Smooth muscle cell (in vitro differentiated cells): ENCODE measurements at regions not wholly inside any gene's neighbourhood (a gene's known extent, or its start where the extent isn't known, plus 50 kb on each side); places are given as distances from the start of the nearest gene placed in this dataset.
A peak's percentile ranks its signal among the peaks of the same experiment; 100 is the strongest.

Experiments used
- DNase-seq: peaks from one replicate; lab custom pipeline; 2025; ENCODE audit not compliant: unreplicated experiment; lab: John Stamatoyannopoulos, UW
- H2AFZ ChIP-seq: fragments of 200-600 bp; sonication (generic); 2 replicates; pipeline ENCODE4 v1.6.0; 2016; ENCODE audit warnings: antibody characterized with exemption, low read depth, mild to moderate bottlenecking
- H3F3A ChIP-seq: fragments of 200-600 bp; sonication (generic); 2 replicates; pipeline ENCODE4 v1.6.0; 2017; ENCODE audit warnings: antibody characterized with exemption, low read depth
- H3K27ac ChIP-seq: fragments of 200-600 bp; sonication (generic); 2 replicates; pipeline ENCODE4 v1.5.1; 2016; ENCODE audit warnings: low read depth, mild to moderate bottlenecking
- H3K27me3 ChIP-seq: fragments of 200-600 bp; sonication (generic); 2 replicates; pipeline ENCODE4 v1.6.1; 2016; ENCODE audit warnings: low read depth, mild to moderate bottlenecking
- H3K36me3 ChIP-seq: fragments of 200-600 bp; sonication (generic); 2 replicates; pipeline ENCODE4 v1.5.1; 2016; ENCODE audit warnings: low read depth
- H3K4me1 ChIP-seq: fragments of 200-600 bp; sonication (generic); 2 replicates; pipeline ENCODE4 v1.5.1; 2016; ENCODE audit warnings: low read depth
- H3K4me2 ChIP-seq: fragments of 200-600 bp; sonication (generic); 2 replicates; pipeline ENCODE4 v1.6.0; 2016; ENCODE audit warnings: mild to moderate bottlenecking
- H3K4me3 ChIP-seq: fragments of 200-600 bp; sonication (generic); 2 replicates; pipeline ENCODE4 v1.5.1; 2016; ENCODE audit warnings: mild to moderate bottlenecking
- H3K79me2 ChIP-seq: fragments of 200-600 bp; sonication (generic); 2 replicates; pipeline ENCODE4 v1.6.0; 2016; ENCODE audit warnings: low read depth, mild to moderate bottlenecking
- H3K9ac ChIP-seq: fragments of 200-600 bp; sonication (generic); 2 replicates; pipeline ENCODE4 v1.6.0; 2016; ENCODE audit warnings: low read depth
- H3K9me3 ChIP-seq: fragments of 200-600 bp; sonication (generic); replicated peaks from 2 replicates; pipeline ENCODE4 v1.5.1; 2016; ENCODE audit warnings: low read depth
- H4K20me1 ChIP-seq: fragments of 200-600 bp; sonication (generic); 2 replicates; pipeline ENCODE4 v1.6.0; 2016; ENCODE audit warnings: low read depth
- CTCF ChIP-seq: fragments of 200-600 bp; sonication (generic); IDR thresholded peaks from 2 replicates; pipeline ENCODE4 v1.5.1; 2017; ENCODE audit warnings: borderline replicate concordance, mild to moderate bottlenecking, antibody characterized with exemption; ENCODE audit not compliant: insufficient read depth, poor library complexity, severe bottlenecking
- WGBS: methylation state at CpG from one replicate; pipeline ENCODE4 v1.1.7; 2016; ENCODE audit warnings: low lambda C conversion rate; 5-methylcytosine and 5-hydroxymethylcytosine counted together

- no peak for TF ChIP-seq CTCF
- Histone ChIP-seq H3F3A (no peaks in the 10 kb centered on the region), H2AFZ (no peak overlapping the region), H3K9me3 (no peaks in the 10 kb centered on the region), H3K9ac (no peak overlapping the region), H4K20me1 (no peaks in the 10 kb centered on the region), H3K79me2 (no peaks in the 10 kb centered on the region), H3K4me1 (no peaks in the 10 kb centered on the region), H3K4me3 (no peak overlapping the region), H3K36me3 (no peaks in the 10 kb centered on the region), H3K27ac (no peak overlapping the region), H3K4me2 (no peak overlapping the region), H3K27me3 (no peaks in the 10 kb centered on the region)
- 89% methylated on average over 3 of the region's 3 CpGs for WGBS
- DNase-seq, result no peak
These were observed 308.1 kb upstream of the EPHA7 start for GRCh38 chr6:93727447-93727846.

DNA sequence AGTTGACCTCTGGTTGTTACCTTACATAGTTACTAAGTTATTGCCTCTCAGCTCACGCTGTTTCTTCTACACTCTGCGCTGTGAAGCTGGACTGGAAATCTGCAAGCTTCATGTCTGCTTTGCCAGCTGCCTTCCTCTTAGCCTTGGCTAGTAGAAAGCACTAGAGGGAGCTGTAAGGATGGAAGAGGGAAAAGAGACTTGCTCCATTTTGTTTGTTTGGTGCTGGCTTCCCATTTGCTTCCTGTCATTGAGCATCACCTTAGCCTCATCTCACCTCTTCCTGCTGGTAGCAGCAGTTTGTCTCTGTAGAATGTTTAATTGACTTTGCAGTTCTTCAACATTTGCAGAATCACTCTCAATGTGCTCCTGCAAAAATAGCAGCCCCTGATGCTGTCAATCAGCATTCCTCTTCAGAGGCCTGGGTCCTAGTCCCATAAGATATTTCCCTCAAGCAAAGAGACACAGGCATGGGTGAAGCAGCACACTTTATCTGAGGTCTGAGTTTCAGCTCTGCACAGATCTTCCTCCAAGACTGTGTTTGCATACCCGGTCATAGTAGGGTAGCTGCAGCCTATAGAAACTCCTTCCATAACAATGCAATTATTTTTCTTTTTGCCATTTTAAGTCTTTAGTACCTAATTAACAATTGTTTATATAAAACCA lies 302.2 kb upstream of the EPHA7 start:
- no peak overlapping the region for H3K9ac ChIP-seq
- no peak overlapping the region for H3K4me2 ChIP-seq
- no peak overlapping the region for H2AFZ ChIP-seq
- TF ChIP-seq CTCF, result peak; percentile 37
- no peak overlapping the region for H3K4me3 ChIP-seq
- H3K9me3 ChIP-seq, result no peaks in the 10 kb centered on the region
- no peak for DNase-seq
- no peaks in the 10 kb centered on the region for H3F3A ChIP-seq
- no peaks in the 10 kb centered on the region for H3K79me2 ChIP-seq
- H4K20me1 ChIP-seq, result no peaks in the 10 kb centered on the region
- H3K36me3 ChIP-seq, result no peaks in the 10 kb centered on the region
- no peak overlapping the region for H3K27ac ChIP-seq
- WGBS, result 75% methylated on average over 3 of the region's 3 CpGs
- H3K27me3 ChIP-seq, result no peaks in the 10 kb centered on the region
- H3K4me1 ChIP-seq, result no peaks in the 10 kb centered on the region

GRCh38 chr6:93713974-93714373 lies 294.6 kb upstream of the EPHA7 start:
- Histone ChIP-seq H3K4me1 (no peaks in the 10 kb centered on the region), H3K4me2 (no peak overlapping the region), H3F3A (no peaks in the 10 kb centered on the region), H3K4me3 (no peak overlapping the region), H3K79me2 (no peaks in the 10 kb centered on the region), H4K20me1 (no peaks in the 10 kb centered on the region), H3K27ac (no peak overlapping the region), H2AFZ (no peak overlapping the region), H3K36me3 (peaks cover 5% of the 10 kb centered on the region), H3K9ac (no peak overlapping the region), H3K9me3 (peaks cover 8% of the 10 kb centered on the region), H3K27me3 (no peaks in the 10 kb centered on the region)
- DNase-seq, result no peak
- no peak for TF ChIP-seq CTCF

DNA sequence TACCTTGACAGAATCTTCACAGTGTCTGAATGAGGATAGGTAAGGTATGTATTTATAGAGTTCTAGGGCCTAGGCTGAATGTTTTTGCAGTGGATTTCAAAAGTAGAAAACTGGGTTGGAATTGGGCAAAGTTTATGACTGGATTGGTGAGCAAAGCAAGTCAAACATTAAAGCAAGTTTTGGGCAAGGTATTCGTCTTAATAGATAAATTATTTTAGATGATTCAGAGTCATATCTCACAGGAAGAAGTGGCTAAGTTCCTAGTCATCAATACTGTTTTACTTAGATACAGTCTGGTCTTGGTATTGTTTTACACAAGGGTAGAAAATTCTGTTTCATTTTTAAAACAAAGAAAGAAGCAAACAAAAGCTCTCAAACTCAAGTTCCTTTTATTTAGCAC lies 284.1 kb upstream of the EPHA7 start:
- WGBS, result 82% methylated on average over 1 of the region's 1 CpG
- Histone ChIP-seq H4K20me1 (no peaks in the 10 kb centered on the region), H3K79me2 (no peaks in the 10 kb centered on the region), H3K36me3 (no peaks in the 10 kb centered on the region), H3K9me3 (no peaks in the 10 kb centered on the region), H3K4me2 (no peak overlapping the region), H2AFZ (no peak overlapping the region), H3K4me1 (no peaks in the 10 kb centered on the region), H3K27me3 (no peaks in the 10 kb centered on the region), H3K4me3 (no peak overlapping the region), H3F3A (no peaks in the 10 kb centered on the region), H3K9ac (no peak overlapping the region), H3K27ac (no peak overlapping the region)
- TF ChIP-seq CTCF, result no peak
- no peak for DNase-seq
